ENCODE measurements at regions not wholly inside any gene's neighbourhood (a gene's known extent, or its start where the extent isn't known, plus 50 kb on each side); places are given as distances from the start of the nearest gene placed in this dataset.

GRCh38 chr5:120817044-120817985 lies 353.2 kb downstream of the PRR16 start:
- TF ChIP-seq POLR2A (IDR thresholded peaks at IDR 0.05), result no peak
- TF ChIP-seq POLR2AphosphoS5 (IDR thresholded peaks at IDR 0.05), result no peak

All from transverse colon (tissue), 3 donors.